GM12872 (cell line): ENCODE measurements at regions not wholly inside any gene's neighbourhood (a gene's known extent, or its start where the extent isn't known, plus 50 kb on each side); places are given as distances from the start of the nearest gene placed in this dataset.

Experiments
- TF ChIP-seq, protein P1 (sequence below): IDR thresholded peaks from 3 replicates; pipeline ENCODE4 v1.5.1; 2011; ENCODE audit warnings: low read depth, mild to moderate bottlenecking, low read length, moderate library complexity; ENCODE audit not compliant: insufficient read depth

DNA sequence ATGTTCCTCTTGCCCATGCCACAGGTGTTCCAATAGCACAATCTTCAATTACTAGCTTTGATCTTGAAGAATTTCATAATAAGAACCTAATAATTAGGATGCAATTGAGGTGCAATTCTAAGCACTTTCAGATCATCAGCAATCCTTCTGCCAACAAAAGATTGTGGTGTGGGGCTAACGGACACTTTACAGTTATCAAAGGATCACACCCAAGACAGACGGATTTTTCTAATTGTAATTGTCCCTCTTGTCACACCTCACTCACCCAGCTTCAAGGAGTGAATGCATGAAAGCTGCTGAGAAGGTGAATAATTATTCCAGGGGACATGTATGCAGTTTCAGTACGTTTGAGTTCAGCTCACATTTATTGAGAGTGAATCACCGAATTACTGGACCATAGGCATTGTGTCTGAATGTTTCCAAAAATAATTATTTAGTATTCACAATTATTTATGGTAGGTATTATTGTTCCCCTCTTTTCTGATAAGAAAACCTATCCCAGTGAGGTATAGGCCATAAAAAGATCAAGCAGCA is 438.5 kb upstream of the TRIB2 start:
- TF ChIP-seq, protein P1, sequence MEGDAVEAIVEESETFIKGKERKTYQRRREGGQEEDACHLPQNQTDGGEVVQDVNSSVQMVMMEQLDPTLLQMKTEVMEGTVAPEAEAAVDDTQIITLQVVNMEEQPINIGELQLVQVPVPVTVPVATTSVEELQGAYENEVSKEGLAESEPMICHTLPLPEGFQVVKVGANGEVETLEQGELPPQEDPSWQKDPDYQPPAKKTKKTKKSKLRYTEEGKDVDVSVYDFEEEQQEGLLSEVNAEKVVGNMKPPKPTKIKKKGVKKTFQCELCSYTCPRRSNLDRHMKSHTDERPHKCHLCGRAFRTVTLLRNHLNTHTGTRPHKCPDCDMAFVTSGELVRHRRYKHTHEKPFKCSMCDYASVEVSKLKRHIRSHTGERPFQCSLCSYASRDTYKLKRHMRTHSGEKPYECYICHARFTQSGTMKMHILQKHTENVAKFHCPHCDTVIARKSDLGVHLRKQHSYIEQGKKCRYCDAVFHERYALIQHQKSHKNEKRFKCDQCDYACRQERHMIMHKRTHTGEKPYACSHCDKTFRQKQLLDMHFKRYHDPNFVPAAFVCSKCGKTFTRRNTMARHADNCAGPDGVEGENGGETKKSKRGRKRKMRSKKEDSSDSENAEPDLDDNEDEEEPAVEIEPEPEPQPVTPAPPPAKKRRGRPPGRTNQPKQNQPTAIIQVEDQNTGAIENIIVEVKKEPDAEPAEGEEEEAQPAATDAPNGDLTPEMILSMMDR, result no peak

DNA sequence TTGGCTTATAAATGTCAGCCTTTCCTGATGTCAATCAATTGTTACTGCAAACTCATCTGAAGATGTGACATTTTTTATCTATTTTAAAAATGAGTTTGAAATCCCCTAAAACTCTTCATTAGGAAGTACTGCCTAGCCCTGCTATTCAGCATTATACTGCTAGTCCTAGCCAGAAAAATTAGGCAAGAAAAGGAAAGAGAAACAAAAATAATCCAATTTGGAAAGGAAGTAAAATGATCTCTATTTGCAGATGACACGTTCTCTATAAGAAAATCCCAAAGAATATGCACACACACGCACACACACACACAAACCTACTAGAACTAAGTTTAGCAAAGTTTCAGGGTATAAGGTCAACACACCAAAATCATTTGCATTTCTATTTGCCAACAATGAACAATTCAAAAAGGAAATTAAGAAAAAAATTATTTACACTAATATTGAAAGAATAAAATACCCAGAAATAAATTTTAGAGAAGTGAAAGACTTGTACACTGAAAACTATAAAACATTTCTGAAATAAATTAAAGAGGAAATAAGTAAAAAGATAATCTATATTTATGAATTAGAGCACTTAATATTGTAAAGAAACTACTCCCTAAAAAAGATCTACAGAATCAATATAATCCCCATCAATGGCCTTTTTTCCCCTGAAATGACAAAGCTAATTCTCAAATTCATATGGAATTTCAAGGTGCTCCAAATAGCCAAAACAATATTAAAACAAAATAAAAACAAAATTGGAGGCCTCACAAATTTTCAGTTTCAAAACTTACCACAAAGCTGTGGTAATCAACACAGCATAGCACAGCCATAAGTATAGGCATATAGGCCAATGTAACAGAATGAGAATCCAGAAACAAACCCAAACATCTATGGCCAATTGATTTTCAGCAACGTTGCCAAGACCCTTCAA is 433.7 kb upstream of the TRIB2 start:
- TF ChIP-seq, protein P1, result no peak

DNA sequence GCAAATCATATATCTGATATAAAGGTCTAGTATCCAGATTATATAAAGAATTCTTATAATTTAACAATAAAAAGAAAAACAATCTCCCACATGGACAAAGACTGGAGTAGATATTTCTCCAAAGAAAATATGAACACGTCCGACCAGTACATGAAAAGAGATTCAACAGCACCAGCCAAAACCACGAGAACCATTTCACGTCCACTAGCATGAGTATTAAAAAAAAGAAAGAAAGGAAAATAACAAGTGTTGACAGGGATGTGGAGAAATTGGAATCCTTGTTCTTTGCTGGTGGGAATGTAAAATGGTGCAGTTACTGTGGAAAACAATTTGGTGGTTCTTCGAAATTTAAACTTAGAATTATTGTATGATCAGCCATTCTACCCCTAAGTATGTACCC is 432.7 kb upstream of the TRIB2 start:
- TF ChIP-seq, protein P1, result no peak

DNA sequence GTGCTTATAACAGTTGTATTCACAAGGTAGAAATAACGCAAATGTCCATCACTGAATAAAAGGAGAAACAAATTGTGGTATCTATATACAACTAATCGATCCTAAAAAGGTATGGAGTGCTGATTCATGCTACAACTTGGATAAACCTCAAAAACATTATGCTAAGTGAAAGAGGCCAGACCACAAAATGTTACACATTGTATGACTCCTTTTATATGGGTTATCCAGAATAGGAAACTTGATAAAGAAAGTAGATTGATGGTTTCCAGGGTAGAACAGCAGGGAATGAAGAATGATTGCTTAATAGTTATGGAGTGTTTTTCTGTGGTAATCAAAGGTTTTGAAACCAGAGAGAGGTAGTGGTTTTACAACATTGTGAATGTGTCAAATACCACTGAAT is 432.2 kb upstream of the TRIB2 start:
- TF ChIP-seq, protein P1, result no peak

DNA sequence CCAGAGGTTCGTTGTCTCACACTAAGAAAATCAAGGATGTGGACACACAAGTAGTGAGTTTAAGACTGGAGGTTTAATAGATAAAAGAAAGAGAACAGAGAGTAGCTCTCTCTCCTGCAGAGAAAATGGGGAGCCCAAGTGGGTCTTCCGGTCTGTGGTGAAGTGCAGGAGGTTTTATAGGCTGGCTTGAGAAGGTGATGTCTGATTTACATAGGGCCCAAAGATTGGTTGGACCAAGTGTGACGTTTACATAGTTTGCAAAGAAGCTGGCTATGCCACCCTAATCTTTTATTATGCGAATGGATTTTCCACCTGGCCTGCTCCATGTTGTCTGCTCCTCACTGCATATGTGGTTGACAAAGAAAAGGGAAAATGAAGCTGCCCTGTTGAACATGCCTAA is 430.4 kb upstream of the TRIB2 start:
- TF ChIP-seq, protein P1, result no peak

DNA sequence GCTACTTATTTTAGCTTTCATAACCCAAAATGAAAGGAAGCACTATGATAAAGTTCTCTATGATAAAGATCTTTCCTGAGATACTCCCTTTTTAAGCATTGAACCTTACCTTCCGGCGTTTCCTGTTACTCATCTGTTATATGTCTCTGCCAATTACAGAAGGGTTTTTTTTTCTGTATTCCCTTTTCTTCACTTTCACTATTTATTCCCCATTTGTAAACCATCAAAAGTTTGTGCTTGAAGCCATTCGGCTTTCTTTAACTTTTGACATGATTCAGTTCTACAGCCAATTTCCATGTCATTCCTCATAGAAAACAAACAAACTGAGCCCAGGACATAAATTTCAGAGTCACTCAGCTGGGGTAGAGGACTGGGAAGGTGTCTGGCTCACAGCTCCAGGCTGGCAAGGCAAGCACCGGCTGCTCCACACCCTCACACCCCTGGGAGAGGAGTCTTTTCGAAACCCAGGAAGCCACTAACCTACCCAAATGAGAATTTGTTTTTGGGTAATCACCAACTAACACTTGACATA is 429.4 kb upstream of the TRIB2 start:
- TF ChIP-seq, protein P1, result no peak

DNA sequence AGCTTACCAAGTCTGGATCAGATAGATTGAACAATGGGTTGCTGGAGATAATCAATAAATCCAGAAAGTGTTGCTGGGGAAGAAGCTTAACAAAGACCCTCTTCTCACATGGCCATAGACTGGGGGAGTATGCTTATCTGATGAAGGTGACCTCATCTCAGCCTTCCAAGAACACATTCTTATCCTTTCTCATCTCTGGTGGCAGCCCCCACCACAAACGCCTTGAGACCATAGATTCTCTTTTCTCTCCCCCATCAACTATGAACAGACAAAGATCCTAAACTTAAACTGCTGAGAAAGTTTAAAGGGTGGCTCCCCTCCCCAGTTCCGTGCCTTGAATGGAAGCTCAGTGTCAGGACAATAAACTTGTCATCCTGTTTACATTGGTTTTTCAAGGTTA is 428.7 kb upstream of the TRIB2 start:
- TF ChIP-seq, protein P1, result no peak
